GM23338 (cell line): ENCODE measurements at regions not wholly inside any gene's neighbourhood (a gene's known extent, or its start where the extent isn't known, plus 50 kb on each side); places are given as distances from the start of the nearest gene placed in this dataset.

Experiments used
- ATAC-seq: fragments of 200-7000 bp; cut with Tn5 transposase; 3 replicates; pipeline ENCODE4 v1.9.1; 2020
- DNase-seq: peaks from one replicate; pipeline ENCODE4 v3.0.0-alpha.2; 2015; ENCODE audit warnings: low spot score
- H2AFZ ChIP-seq: fragments of 200-600 bp; sonication (generic); 2 replicates; pipeline ENCODE4 v1.8.0; 2016; ENCODE audit warnings: antibody characterized with exemption, mild to moderate bottlenecking, moderate library complexity
- H3F3A ChIP-seq: fragments of 200-600 bp; sonication (generic); replicated peaks from 2 replicates; pipeline ENCODE4 v1.8.0; 2017; ENCODE audit warnings: antibody characterized with exemption, mixed run types, low read depth
- H3K27ac ChIP-seq: fragments of 200-600 bp; sonication (generic); 2 replicates; pipeline ENCODE4 v1.6.1; 2016; ENCODE audit warnings: low read depth
- H3K27me3 ChIP-seq: fragments of 200-600 bp; sonication (generic); 2 replicates; pipeline ENCODE4 v1.8.0; 2016; ENCODE audit warnings: mild to moderate bottlenecking, mixed run types, moderate library complexity; ENCODE audit not compliant: insufficient read depth
- H3K36me3 ChIP-seq: fragments of 200-600 bp; sonication (generic); 2 replicates; pipeline ENCODE4 v1.8.0; 2016; ENCODE audit warnings: mild to moderate bottlenecking; ENCODE audit not compliant: insufficient read depth
- H3K4me1 ChIP-seq: fragments of 200-600 bp; sonication (generic); 2 replicates; pipeline ENCODE4 v1.8.0; 2016; ENCODE audit warnings: mild to moderate bottlenecking, moderate library complexity; ENCODE audit not compliant: insufficient read depth
- H3K4me2 ChIP-seq: fragments of 200-600 bp; sonication (generic); 2 replicates; pipeline ENCODE4 v1.7.1; 2017; ENCODE audit warnings: mixed run types
- H3K4me3 ChIP-seq: fragments of 200-600 bp; sonication (generic); 2 replicates; pipeline ENCODE4 v1.6.1; 2016; ENCODE audit warnings: mixed run types
- H3K79me2 ChIP-seq: fragments of 200-600 bp; sonication (generic); replicated peaks from 2 replicates; pipeline ENCODE4 v1.8.0; 2017; ENCODE audit warnings: mild to moderate bottlenecking; ENCODE audit not compliant: insufficient read depth
- H3K9me2 ChIP-seq: fragments of 200-600 bp; sonication (generic); 2 replicates; pipeline ENCODE4 v1.8.0; 2017; ENCODE audit not compliant: insufficient read depth
- H4K20me1 ChIP-seq: fragments of 200-600 bp; sonication (generic); replicated peaks from 2 replicates; pipeline ENCODE4 v1.8.0; 2017; ENCODE audit warnings: mild to moderate bottlenecking; ENCODE audit not compliant: insufficient read depth
- H3K27ac Mint-ChIP-seq: 2 replicates; pipeline ENCODE4 v1.8.0; 2020; ENCODE audit warnings: inconsistent platforms, mild to moderate bottlenecking, moderate library complexity, mixed read lengths
- H3K27me3 Mint-ChIP-seq: 3 replicates; pipeline ENCODE4 v1.8.0; 2022; ENCODE audit warnings: low read depth, mild to moderate bottlenecking, moderate library complexity, mixed read lengths, inconsistent platforms; ENCODE audit not compliant: insufficient read depth, poor library complexity
- H3K36me3 Mint-ChIP-seq: 3 replicates; pipeline ENCODE4 v1.8.0; 2021; ENCODE audit warnings: low read depth, mild to moderate bottlenecking, inconsistent platforms, moderate library complexity, mixed read lengths
- H3K4me1 Mint-ChIP-seq: 3 replicates; pipeline ENCODE4 v1.8.0; 2020; ENCODE audit warnings: mild to moderate bottlenecking, inconsistent platforms, mixed read lengths
- H3K4me3 Mint-ChIP-seq: 3 replicates; pipeline ENCODE4 v1.8.0; 2021; ENCODE audit warnings: moderate library complexity, mild to moderate bottlenecking, inconsistent platforms, mixed read lengths
- H3K9me3 Mint-ChIP-seq: 3 replicates; pipeline ENCODE4 v1.8.0; 2020; ENCODE audit warnings: moderate library complexity, mild to moderate bottlenecking, inconsistent platforms, mixed read lengths
- CREB1 ChIP-seq: fragments of 250-450 bp; sonication (Bioruptor Pico); IDR thresholded peaks from 2 replicates; pipeline ENCODE4 v1.5.0; 2020; ENCODE audit warnings: low read depth, mild to moderate bottlenecking, moderate library complexity
- ETS1 ChIP-seq: IDR thresholded peaks from 2 replicates; pipeline ENCODE4 v1.6.1; 2016; ENCODE audit warnings: antibody characterized with exemption
- NANOG ChIP-seq: IDR thresholded peaks from 2 replicates; pipeline ENCODE4 v1.6.1; 2016; ENCODE audit warnings: antibody characterized with exemption, borderline replicate concordance
- STAT1 ChIP-seq: IDR thresholded peaks from one replicate; pipeline ENCODE4 v1.6.1; 2016; ENCODE audit warnings: antibody characterized with exemption; ENCODE audit not compliant: unreplicated experiment
- ZNF114 ChIP-seq: fragments of 250-450 bp; sonication (Bioruptor Pico); IDR thresholded peaks from 2 replicates; pipeline ENCODE4 v1.5.0; 2020; ENCODE audit warnings: mild to moderate bottlenecking, moderate library complexity
- ZNF462 ChIP-seq: fragments of 250-450 bp; sonication (Bioruptor Pico); IDR thresholded peaks from 2 replicates; pipeline ENCODE4 v1.5.0; 2020; ENCODE audit warnings: mild to moderate bottlenecking, moderate library complexity

- no peak for TF ChIP-seq ZNF462
- no peak for TF ChIP-seq ZNF114
- TF ChIP-seq NANOG: no peak
- TF ChIP-seq STAT1: no peak
- TF ChIP-seq CREB1 (CRISPR knock-in tag): no peak
These were observed 126.4 kb upstream of the SDK1 start (continued) for GRCh38 chr7:3174515-3175284.

GRCh38 chr7:3175285-3175902 lies 125.7 kb upstream of the SDK1 start:
- H3K36me3 Mint-ChIP-seq: peaks cover 8% of the 10 kb centered on the region; the same call in 2 of the 3 replicates
- no peaks in the 10 kb centered on the region; the same call in 1 of the 2 replicates for H3K36me3 ChIP-seq
- H3K27me3 Mint-ChIP-seq: peaks cover 23% of the 10 kb centered on the region

More at GRCh38 chr7:3175285-3175902, 125.7 kb upstream of the SDK1 start:
- H3K4me1 Mint-ChIP-seq: peaks cover 15% of the 10 kb centered on the region
- H2AFZ ChIP-seq: peak overlapping the region; percentile 1; the same call in 1 of the 2 replicates
- no peaks in the 10 kb centered on the region for H4K20me1 ChIP-seq
- no peak overlapping the region for H3K4me3 ChIP-seq
- peaks cover 20% of the 10 kb centered on the region for H3K4me1 ChIP-seq
- no peak for TF ChIP-seq ETS1
- H3K27ac ChIP-seq: peak overlapping the region; percentile 94
- H3K79me2 ChIP-seq: no peaks in the 10 kb centered on the region
- 0 out of 2 replicates have a peak, but pooled peaks cover 7% of the 10 kb centered on the region for H3K9me2 ChIP-seq
- ATAC-seq: no peak; the same call in 2 of the 3 replicates
- H3F3A ChIP-seq: 0 out of 2 replicates have a peak, but pooled peaks cover 5% of the 10 kb centered on the region
- H3K27me3 ChIP-seq: no peaks in the 10 kb centered on the region
- DNase-seq: no peak
- H3K4me3 Mint-ChIP-seq: no peak overlapping the region
- no peak overlapping the region for H3K27ac Mint-ChIP-seq
- H3K9me3 Mint-ChIP-seq: peaks cover 13% of the 10 kb centered on the region
- H3K4me2 ChIP-seq: peak overlapping the region; percentile 58
